Duodenal mucosa (tissue), 2 donors: ENCODE measurements at regions not wholly inside any gene's neighbourhood (a gene's known extent, or its start where the extent isn't known, plus 50 kb on each side); places are given as distances from the start of the nearest gene placed in this dataset.

Source experiments
- H3K27ac ChIP-seq: one replicate; pipeline ENCODE4 v1.7.0; 2013; ENCODE audit warnings: low read depth, low read length
- H3K27me3 ChIP-seq, 2 donors: one replicate each; pipeline ENCODE4 v1.7.0; 2013; ENCODE audit warnings: low read length in 2 of 2, control low read depth in 1 of 2; ENCODE audit not compliant: insufficient read depth in 2 of 2, control insufficient read depth in 1 of 2
- H3K36me3 ChIP-seq, 2 donors: one replicate each; pipeline ENCODE4 v1.7.0; 2013; ENCODE audit warnings: low read length in 2 of 2, control low read depth in 1 of 2; ENCODE audit not compliant: insufficient read depth in 2 of 2, control insufficient read depth in 1 of 2
- H3K4me1 ChIP-seq, 2 donors: one replicate each; pipeline ENCODE4 v1.7.0; 2013; ENCODE audit warnings: low read length in 2 of 2, control low read depth in 1 of 2; ENCODE audit not compliant: insufficient read depth in 2 of 2, control insufficient read depth in 1 of 2
- H3K4me3 ChIP-seq, 2 donors: one replicate each; pipeline ENCODE4 v1.7.0; 2013; ENCODE audit warnings: low read length in 2 of 2, low read depth in 1 of 2
- H3K9ac ChIP-seq, 2 donors: one replicate each; pipeline ENCODE4 v1.7.0; 2013; ENCODE audit warnings: low read length in 2 of 2, low read depth in 1 of 2
- H3K9me3 ChIP-seq, 2 donors: one replicate each; pipeline ENCODE4 v1.7.0; 2013; ENCODE audit warnings: low read length in 2 of 2, control low read depth in 1 of 2; ENCODE audit not compliant: control insufficient read depth in 1 of 2

DNA sequence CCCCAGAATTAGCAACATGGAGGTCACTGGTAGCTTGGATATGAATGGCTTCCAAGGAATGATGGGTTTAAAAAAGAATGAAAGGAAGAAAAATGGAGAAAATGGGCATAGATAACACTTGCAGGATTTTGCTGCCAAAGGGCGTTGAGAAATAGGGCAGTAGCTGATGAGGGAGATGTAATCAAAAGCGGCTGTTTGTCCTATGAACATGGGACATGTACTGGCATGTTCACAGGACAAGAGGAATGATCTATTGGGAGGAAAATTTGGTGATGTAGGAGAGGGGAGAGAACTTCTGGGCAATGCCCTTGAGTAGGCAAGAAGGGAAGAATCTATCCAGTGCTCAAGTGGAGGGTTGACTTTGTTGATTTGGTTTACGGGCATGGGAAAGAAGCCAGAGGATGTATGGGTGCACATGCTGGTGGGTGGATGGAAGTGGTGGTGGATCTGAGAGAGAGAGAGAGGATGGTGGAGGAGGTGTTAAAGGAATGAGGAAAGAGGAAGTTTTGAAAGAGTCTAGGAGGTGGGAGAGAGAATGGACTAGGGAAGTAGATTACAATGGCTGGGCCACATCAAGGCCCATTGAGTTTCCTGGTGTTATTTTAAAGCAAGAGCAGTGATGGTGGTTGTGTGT, 115.1 kb upstream of the MVB12B start:
- Histone ChIP-seq H3K9ac (no peak overlapping the region), H3K9me3 (peaks cover 5 to 11% of the 10 kb centered on the region in 2 donors), H3K27me3 (peaks cover 0 to 8% of the 10 kb centered on the region in 2 donors), H3K36me3 (no peaks in the 10 kb centered on the region), H3K4me3 (no peak overlapping the region), H3K4me1 (no peaks in the 10 kb centered on the region), H3K27ac (no peak overlapping the region)

DNA sequence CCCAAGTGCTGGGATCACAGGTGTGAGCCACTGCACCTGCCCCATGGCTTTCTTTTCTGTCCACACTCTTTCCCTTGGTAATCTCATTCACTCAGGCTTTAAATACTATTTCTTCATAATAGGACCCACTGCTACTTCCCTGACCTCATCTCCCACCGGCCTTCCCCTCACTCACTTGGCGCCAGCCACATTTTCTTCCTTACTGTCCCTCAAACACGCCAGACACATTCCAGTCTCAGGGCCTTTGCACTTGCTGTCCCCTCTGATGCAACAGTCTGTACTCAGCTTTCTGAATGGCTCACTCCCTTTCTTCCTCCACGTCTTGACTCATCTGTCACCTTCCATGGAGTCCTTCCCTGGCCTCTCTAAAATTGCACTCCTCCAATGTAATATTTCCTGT, 111.1 kb upstream of the MVB12B start:
- Histone ChIP-seq H3K9ac (no peak overlapping the region), H3K36me3 (no peaks in the 10 kb centered on the region), H3K4me1 (no peaks in the 10 kb centered on the region), H3K27ac (no peak overlapping the region), H3K9me3 (peaks cover 5 to 11% of the 10 kb centered on the region in 2 donors), H3K4me3 (no peak overlapping the region), H3K27me3 (no peaks in the 10 kb centered on the region)

DNA sequence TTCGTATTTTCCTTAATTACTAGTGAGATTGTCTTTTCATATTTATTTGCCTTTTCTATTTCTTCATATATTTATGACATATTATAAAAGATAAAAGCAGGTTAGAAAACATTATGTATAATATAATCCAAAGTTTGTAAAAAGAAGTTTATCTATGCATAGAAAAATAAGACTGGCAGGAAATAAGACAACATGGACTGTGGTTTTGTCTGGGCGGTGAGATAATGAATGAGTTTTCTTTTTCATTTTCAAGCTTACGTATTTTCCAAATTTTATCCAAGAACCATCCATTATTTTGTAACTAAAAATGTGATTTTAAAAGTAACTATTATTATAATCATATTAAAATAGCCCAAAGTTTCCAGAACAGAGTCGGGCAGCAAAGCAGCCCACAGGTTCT, 109.8 kb upstream of the MVB12B start:
- Histone ChIP-seq H3K9ac (no peak overlapping the region), H3K27ac (no peak overlapping the region), H3K36me3 (no peaks in the 10 kb centered on the region), H3K9me3 (peaks cover 9 to 11% of the 10 kb centered on the region in 2 donors), H3K4me3 (no peak overlapping the region), H3K4me1 (no peaks in the 10 kb centered on the region), H3K27me3 (peaks cover 0 to 2% of the 10 kb centered on the region in 2 donors)

DNA sequence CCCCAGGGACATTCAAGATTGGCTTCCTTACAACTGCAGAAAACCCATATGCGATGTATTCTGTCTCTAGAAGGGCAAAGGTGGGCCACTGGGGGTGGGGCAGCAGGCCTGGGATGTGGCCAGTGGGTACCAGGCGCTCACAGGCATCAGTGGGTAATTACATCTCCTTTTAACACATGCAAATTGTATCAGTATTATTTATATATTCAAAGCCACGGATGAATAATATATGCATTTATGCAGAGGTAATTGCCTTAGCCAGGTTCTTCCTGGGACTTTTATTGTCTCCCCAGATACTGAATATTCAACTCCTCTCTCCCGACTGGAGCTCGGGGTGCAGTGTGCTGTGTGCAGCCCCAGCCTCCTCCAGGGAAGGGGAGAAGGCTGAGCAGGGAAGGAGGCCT, 109.4 kb upstream of the MVB12B start:
- Histone ChIP-seq H3K9ac (no peak overlapping the region), H3K36me3 (no peaks in the 10 kb centered on the region), H3K4me1 (no peaks in the 10 kb centered on the region), H3K9me3 (peaks cover 10 to 11% of the 10 kb centered on the region in 2 donors), H3K4me3 (no peak overlapping the region), H3K27ac (no peak overlapping the region), H3K27me3 (peaks cover 3 to 7% of the 10 kb centered on the region in 2 donors)

DNA sequence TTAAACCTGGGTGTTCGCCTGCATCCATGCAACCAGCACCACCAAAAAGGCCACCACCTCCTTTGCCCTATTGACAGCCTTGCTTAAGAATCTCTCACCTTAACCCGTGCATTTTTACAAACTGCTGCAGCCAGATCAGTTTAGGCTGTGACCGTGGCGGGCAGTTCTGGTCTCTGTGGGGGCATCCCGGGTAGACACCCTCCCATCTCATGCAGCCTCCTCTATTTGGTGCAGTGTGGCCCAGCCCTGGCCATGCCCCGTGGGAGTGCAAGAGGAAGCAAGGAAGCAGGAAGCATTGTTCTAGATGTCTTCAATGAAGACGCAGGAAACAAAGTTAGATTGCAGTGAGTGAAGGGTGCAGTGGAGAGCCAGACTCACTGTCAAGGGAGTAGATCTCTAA, 108.8 kb upstream of the MVB12B start:
- Histone ChIP-seq H3K4me1 (no peaks in the 10 kb centered on the region), H3K27ac (no peak overlapping the region), H3K9me3 (peaks cover 10 to 11% of the 10 kb centered on the region in 2 donors), H3K9ac (no peak overlapping the region), H3K4me3 (no peak overlapping the region), H3K36me3 (no peaks in the 10 kb centered on the region), H3K27me3 (peaks cover 9 to 11% of the 10 kb centered on the region in 2 donors)

DNA sequence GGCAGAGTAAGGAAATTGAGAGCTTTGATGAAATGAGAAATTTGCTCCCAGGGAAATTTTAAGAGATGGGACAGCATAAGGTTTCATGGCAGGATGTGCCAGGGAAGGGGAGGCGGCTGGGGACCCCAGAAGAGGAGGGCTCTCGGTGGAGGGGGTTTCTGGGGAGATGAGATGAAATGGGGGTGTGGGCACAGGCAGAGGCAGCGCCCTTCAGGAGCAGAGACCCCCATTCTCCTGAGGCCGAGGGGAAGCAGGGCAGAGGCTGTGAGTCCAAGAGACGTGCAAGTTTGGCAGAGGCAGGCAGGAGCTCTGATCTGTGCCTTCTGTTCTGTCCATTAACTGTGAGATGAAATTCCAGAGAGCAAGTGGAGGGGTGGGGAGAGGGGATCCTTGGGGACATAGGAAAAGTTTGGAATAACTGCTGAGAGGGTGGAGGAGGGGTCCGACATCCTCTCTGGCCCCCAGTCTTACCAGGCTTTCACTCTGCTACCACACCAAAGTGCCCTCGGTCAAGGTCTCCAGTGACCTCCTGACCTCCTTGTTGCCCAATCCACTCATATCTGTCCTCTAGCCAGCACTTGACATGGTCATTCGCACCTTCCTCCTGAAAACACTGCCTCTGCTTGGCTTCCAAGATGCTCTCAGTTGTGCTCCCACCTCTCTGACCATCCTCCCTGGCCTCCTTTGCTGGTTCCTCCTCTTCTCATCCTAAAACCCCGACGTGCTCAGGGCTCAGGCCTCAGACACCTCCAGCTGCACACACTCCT, 108.1 kb upstream of the MVB12B start:
- Histone ChIP-seq H3K4me1 (no peaks in the 10 kb centered on the region), H3K36me3 (no peaks in the 10 kb centered on the region), H3K27me3 (peaks cover 16 to 18% of the 10 kb centered on the region in 2 donors), H3K9ac (no peak overlapping the region), H3K4me3 (no peak overlapping the region), H3K27ac (no peak overlapping the region), H3K9me3 (peaks cover 5 to 6% of the 10 kb centered on the region in 2 donors)

- Histone ChIP-seq H3K9ac (no peak overlapping the region), H3K27me3 (peaks cover 20 to 21% of the 10 kb centered on the region in 2 donors), H3K27ac (no peak overlapping the region), H3K4me3 (no peak overlapping the region), H3K9me3 (peaks cover 0 to 5% of the 10 kb centered on the region in 2 donors), H3K4me1 (no peaks in the 10 kb centered on the region), H3K36me3 (no peaks in the 10 kb centered on the region)
These were observed 107.5 kb upstream of the MVB12B start for GRCh38 chr9:126219166-126219565.

DNA sequence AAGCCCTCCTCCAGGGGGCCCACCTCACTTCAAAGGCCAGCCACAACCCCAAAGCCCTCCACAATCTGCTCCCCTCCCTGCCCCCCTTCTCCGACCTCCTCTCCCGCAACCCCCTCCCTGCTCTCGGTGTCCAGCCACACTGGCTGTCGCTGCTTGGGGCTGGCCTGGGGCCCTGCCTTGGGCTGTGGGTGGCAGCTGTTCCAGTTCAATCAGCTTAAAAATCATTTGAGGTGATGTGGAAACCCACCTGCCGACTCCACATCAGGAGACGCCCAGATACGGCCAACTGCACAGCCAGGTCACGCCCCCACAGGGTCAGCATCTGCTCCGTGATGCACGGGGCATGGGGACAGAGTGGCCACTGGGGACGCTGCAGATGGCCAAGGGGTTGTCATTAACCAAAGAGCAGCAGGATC, 107.0 kb upstream of the MVB12B start:
- H3K27me3 ChIP-seq: peaks cover 20 to 26% of the 10 kb centered on the region in 2 donors
- no peaks in the 10 kb centered on the region for H3K36me3 ChIP-seq
- no peak overlapping the region for H3K9ac ChIP-seq
- H3K4me1 ChIP-seq: no peaks in the 10 kb centered on the region
- H3K4me3 ChIP-seq: no peak overlapping the region
- peaks cover 0 to 5% of the 10 kb centered on the region in 2 donors for H3K9me3 ChIP-seq
- no peak overlapping the region for H3K27ac ChIP-seq

DNA sequence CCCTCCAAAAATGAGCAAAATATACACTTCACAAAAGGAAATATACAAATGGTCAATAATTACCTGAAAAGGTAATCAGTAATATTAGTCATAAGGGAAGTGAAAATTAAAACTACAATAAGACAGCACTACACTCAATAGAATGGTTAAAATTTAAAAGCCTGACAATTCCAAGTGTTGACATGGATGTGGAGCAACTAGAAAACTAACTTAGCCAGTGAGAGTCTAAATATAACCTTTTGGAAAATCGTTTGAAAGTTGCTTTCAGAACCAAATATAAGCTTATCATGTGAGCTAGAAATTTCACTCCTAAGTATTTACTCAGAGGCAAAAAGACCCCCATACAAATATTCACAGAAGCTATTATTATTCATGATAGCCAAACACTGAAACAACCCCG, 105.1 kb upstream of the MVB12B start:
- no peak overlapping the region for H3K4me3 ChIP-seq
- no peak overlapping the region for H3K27ac ChIP-seq
- peaks cover 20 to 27% of the 10 kb centered on the region in 2 donors for H3K27me3 ChIP-seq

GRCh38 chr9:126222363-126222834, 104.2 kb upstream of the MVB12B start:
- peaks cover 20 to 32% of the 10 kb centered on the region in 2 donors for H3K27me3 ChIP-seq
- H3K27ac ChIP-seq: no peak overlapping the region
- H3K36me3 ChIP-seq: no peaks in the 10 kb centered on the region
- no peak overlapping the region for H3K4me3 ChIP-seq
- peaks cover 0 to 5% of the 10 kb centered on the region in 2 donors for H3K9me3 ChIP-seq
- no peak overlapping the region for H3K9ac ChIP-seq
- H3K4me1 ChIP-seq: no peaks in the 10 kb centered on the region

More for the DNA sequence above, 105.1 kb upstream of the MVB12B start:
- no peaks in the 10 kb centered on the region for H3K4me1 ChIP-seq
- peaks cover 0 to 5% of the 10 kb centered on the region in 2 donors for H3K9me3 ChIP-seq
- H3K36me3 ChIP-seq: no peaks in the 10 kb centered on the region
- H3K9ac ChIP-seq: no peak overlapping the region
